DMS114 treated with DMSO at 0.1 percent for 48 hours (cell line): ENCODE measurements at regions not wholly inside any gene's neighbourhood (a gene's known extent, or its start where the extent isn't known, plus 50 kb on each side); places are given as distances from the start of the nearest gene placed in this dataset.
"Not testable (repeated sequence)": the region's sequence is repeated elsewhere in the genome, so short reads cannot be mapped to it uniquely, and the experiment has no call there.

Experiments used
- DNase-seq: peaks from one replicate; lab custom pipeline; 2025; ENCODE audit not compliant: unreplicated experiment; lab: John Stamatoyannopoulos, UW

- DNase-seq: no peak
Observed at GRCh38 chr6:135604035-135604860, 106.7 kb upstream of the AHI1 start.

GRCh38 chr6:135605278-135605790 lies 107.8 kb upstream of the AHI1 start:
- DNase-seq: no peak

DNA sequence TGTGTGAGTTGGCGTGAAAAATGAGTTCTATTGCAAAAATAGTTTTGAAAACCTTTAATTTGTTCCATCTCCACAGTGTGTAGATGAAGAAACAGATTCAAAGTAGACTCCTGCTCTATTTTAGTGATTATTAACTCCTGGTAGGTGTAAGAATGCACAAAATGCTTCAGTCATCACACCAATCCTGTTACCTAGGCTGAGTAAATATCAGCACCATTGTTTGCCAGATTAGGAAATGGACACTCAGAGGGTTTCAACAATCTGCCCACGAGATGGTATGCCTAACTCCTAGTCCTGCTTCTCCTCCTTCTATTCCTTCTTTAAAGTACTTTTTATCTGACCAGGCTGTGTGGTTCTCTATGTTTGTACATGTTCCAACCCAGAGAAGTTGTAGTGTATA lies 108.9 kb upstream of the AHI1 start:
- DNase-seq: no peak

DNA sequence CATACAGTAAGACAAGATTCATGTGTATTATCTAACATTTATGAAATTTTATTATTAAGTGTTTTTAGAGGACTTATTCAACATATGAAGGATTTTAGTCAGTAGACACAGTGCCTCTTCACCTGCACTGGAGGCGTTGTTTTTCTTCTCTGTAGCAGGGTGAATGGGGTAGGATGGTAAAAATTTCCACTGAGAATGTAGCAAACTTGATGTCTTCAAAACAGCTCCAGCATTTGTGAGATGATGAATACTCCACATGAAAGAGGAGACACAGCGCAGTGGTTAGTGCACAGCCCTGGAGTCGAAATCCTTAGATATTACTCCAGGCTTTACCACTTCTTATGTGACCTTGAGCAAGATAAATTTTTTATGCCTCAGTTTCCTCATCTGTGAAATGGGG lies 110.5 kb upstream of the AHI1 start:
- no peak for DNase-seq

GRCh38 chr6:135610192-135610591 lies 112.7 kb upstream of the AHI1 start:
- DNase-seq: not testable (repeated sequence)

GRCh38 chr6:135616655-135617054 lies 119.1 kb upstream of the AHI1 start:
- DNase-seq: no peak

DNA sequence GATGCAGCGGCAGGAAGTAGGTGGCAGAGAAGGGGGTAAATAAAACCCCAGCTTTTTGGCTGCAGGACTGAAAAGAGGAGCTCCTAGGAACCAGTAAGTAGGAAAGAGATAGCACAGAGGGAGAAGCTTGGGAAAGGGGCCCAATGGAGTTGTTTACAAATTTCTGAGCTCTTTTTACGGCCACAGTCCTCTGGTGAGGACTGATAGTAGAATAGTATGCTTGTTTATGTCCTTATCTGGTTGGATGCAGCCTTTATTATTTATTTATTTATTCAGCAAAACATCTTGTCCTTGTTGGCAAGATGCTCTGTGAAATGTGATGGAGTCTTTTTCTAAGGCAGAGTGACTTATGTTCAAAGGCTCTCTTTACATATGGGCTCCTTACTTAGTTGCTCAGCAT lies 119.7 kb upstream of the AHI1 start:
- DNase-seq: no peak

GRCh38 chr6:135622081-135622480 lies 124.5 kb upstream of the AHI1 start:
- no peak for DNase-seq

- DNase-seq: no peak
Observed at GRCh38 chr6:135623979-135624378, 126.4 kb upstream of the AHI1 start.

GRCh38 chr6:135624402-135625295 lies 127.1 kb upstream of the AHI1 start:
- no peak for DNase-seq

GRCh38 chr6:135626001-135626400 lies 128.5 kb upstream of the AHI1 start:
- DNase-seq: not testable (repeated sequence)

- DNase-seq: no peak
Observed at GRCh38 chr6:135627092-135627715, 129.7 kb upstream of the AHI1 start.

- DNase-seq: no peak
Observed at GRCh38 chr6:135630789-135631376, 133.3 kb upstream of the AHI1 start.

DNA sequence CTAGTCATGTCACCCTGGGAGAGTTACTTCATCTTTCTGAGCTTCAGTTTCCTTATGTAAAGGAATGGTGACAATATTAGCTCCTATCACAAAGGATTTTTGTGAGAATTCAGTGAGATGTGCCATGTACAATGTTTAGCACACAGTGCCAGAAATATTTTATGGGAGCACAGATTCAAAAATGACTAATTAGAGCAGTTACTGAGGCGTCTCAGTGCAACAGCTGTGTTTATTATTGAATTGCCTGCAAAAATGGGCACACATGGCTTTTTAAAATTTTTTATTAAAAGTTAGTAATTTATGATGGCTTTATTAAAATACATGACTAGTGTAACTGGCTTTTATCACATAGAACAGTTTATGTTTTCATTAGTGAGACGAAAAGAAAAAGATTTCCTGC lies 134.3 kb upstream of the AHI1 start:
- no peak for DNase-seq

- DNase-seq: no peak
Observed at GRCh38 chr6:135633573-135633972, 136.0 kb upstream of the AHI1 start.

GRCh38 chr6:135637701-135638100 lies 140.2 kb upstream of the AHI1 start:
- no peak for DNase-seq

- DNase-seq: no peak
Observed at GRCh38 chr6:135638108-135638507, 140.6 kb upstream of the AHI1 start.

DNA sequence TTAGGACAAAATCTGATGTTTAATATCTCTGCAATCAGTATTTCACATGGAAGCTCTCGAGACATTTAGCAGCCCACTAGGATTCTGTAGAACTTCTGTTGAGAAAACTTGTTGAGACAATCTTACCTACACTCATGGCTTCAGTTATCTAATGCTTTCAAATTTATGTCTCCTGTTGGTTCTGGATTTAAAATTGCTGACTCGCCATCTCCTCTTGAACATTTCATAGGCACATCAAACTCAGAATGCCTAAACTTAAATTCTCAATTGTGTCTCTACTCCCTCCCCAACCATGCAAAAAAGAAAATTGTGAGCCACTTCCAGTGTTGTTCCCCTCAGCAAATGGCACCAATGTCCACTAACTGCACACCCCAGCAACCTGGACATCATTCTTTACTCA lies 142.5 kb upstream of the AHI1 start:
- no peak for DNase-seq

GRCh38 chr6:135640449-135641111 lies 143.0 kb upstream of the AHI1 start:
- no peak for DNase-seq

DNA sequence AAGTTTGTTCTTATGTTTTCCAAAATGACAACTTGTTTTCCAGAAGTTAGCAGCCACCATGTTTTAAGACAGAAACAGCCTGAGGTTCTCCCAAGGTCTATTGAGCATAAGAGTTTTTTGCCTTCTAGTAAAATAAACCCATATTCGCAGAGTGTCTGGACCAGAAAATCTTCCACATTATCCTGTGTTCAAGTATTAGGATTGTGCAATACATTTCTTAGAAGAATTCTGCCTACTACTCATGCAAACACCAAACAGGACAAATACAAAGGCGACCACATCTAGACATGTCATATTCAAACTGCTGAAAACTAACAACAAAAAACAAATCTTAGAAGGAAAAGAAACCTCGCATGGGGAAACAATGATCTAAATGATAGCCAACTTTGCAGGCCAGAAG lies 145.4 kb upstream of the AHI1 start:
- DNase-seq: no peak

GRCh38 chr6:135644394-135644793 lies 146.9 kb upstream of the AHI1 start:
- no peak for DNase-seq
